ENCODE measurements at regions not wholly inside any gene's neighbourhood (a gene's known extent, or its start where the extent isn't known, plus 50 kb on each side); places are given as distances from the start of the nearest gene placed in this dataset.

DNA sequence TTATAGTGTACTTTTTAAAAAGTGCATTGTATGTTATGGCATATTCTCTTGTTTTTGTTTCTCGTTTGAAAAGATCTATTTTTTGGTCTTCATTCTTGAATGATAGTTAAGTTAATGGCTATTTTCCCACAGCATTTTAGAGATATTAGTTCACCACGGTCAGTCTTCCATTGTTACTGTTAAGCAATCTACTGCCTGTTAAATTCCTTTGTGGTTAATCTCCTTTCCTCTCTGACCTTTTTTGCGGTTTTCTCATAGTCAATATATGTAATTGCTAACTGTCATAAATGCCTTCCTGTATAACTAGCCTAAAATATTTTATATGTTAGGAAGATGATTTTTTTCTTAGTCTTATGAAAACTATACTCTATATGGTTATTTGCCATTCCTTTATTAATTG, 250.8 kb upstream of the FBXL7 start:
- Histone ChIP-seq H3K27ac (ENCODE audit: low read length in 2 of 2) (no peak overlapping the region), H3K4me2 (replicated peaks; ENCODE audit: low read depth, low read length, poor library complexity, severe bottlenecking) (no peak overlapping the region), H3K27me3 (replicated peaks in 1 of 4; ENCODE audit: control extremely low read depth in 1 of 4, control insufficient read depth in 3 of 4, insufficient read depth in 4 of 4, low read length in 3 of 4) (no peaks in the 10 kb centered on the region), H2AFZ (ENCODE audit: insufficient read depth, low read depth, low read length, poor library complexity, severe bottlenecking) (no peak overlapping the region), H3K36me3 (replicated peaks in 1 of 2; ENCODE audit: control extremely low read depth in 1 of 2, control insufficient read depth in 1 of 2, extremely low read depth in 1 of 2, insufficient read depth in 2 of 2, low read length in 1 of 2) (no peaks in the 10 kb centered on the region), H3K9me3 (ENCODE audit: control extremely low read depth in 1 of 3, control insufficient read depth in 2 of 3, insufficient read depth in 1 of 3, low read length in 2 of 3) (peaks cover 0 to 3% (median 0%) of the 10 kb centered on the region in 3 donors), H3K9ac (ENCODE audit: low read length) (no peak overlapping the region), H3K4me3 (ENCODE audit: control extremely low read depth in 1 of 5, extremely low read depth in 1 of 5, insufficient read depth in 1 of 5, low read depth in 2 of 5, low read length in 4 of 5) (no peak overlapping the region), H3K79me2 (ENCODE audit: control insufficient read depth, insufficient read depth, low read length) (no peaks in the 10 kb centered on the region), H4K20me1 (ENCODE audit: control insufficient read depth, insufficient read depth, low read length, poor library complexity, severe bottlenecking) (no peaks in the 10 kb centered on the region), H3K4me1 (ENCODE audit: control insufficient read depth in 2 of 2, insufficient read depth in 2 of 2, low read length in 2 of 2) (no peaks in the 10 kb centered on the region)
- no peaks in the 10 kb centered on the region for H3K27me3 Mint-ChIP-seq
- WGBS (ENCODE audit: insufficient coverage) = no CpG with 5 or more reads among the region's 3 CpGs
- POLR2A ChIA-PET = no interaction called here
- DNase-seq (no peak), ATAC-seq (ENCODE audit: low read depth) (no peak)
- no peaks in the 10 kb centered on the region for H3K4me1 Mint-ChIP-seq
- H3K4me3 Mint-ChIP-seq = no peak overlapping the region
- H3K27ac Mint-ChIP-seq = no peak overlapping the region
- H3K9me3 Mint-ChIP-seq (ENCODE audit: insufficient read depth) = peaks cover 9% of the 10 kb centered on the region
- no peak for TF ChIP-seq EZH2 (IDR thresholded peaks at IDR 0.05; ENCODE audit: borderline replicate concordance, insufficient read depth, low read depth, low read length, poor library complexity, severe bottlenecking)
- TF ChIP-seq, protein P1, sequence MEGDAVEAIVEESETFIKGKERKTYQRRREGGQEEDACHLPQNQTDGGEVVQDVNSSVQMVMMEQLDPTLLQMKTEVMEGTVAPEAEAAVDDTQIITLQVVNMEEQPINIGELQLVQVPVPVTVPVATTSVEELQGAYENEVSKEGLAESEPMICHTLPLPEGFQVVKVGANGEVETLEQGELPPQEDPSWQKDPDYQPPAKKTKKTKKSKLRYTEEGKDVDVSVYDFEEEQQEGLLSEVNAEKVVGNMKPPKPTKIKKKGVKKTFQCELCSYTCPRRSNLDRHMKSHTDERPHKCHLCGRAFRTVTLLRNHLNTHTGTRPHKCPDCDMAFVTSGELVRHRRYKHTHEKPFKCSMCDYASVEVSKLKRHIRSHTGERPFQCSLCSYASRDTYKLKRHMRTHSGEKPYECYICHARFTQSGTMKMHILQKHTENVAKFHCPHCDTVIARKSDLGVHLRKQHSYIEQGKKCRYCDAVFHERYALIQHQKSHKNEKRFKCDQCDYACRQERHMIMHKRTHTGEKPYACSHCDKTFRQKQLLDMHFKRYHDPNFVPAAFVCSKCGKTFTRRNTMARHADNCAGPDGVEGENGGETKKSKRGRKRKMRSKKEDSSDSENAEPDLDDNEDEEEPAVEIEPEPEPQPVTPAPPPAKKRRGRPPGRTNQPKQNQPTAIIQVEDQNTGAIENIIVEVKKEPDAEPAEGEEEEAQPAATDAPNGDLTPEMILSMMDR (IDR thresholded peaks at IDR 0.05) = no peak
- intact Hi-C loops (cut with micrococcal nuclease) = no loop called here
- CTCF ChIA-PET = no interaction called here

DNA sequence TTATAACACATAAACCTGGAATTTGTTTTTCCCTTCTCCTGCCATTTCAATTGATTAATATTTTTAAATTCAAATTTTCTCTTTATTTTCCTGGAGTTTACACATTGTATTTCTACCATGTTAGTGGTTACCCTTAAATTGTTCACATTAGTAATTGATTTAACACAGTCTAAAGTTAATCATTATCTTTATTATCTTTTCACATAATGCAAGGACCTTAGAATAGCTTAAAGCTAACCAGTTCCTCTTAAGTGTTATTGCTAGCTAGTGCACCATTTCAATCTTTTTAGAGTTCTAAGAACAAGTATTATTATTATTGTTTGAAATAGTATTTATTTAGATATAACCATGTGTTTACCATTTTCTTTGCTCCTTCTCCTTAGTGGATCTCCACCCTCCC, 251.2 kb upstream of the FBXL7 start:
- ATAC-seq (ENCODE audit: low read depth) (no peak), DNase-seq (no peak)
- no peaks in the 10 kb centered on the region for H3K79me2 ChIP-seq (ENCODE audit: control insufficient read depth, insufficient read depth, low read length)
- Mint-ChIP-seq H3K27me3 (no peaks in the 10 kb centered on the region), H3K4me3 (no peak overlapping the region), H3K9me3 (ENCODE audit: insufficient read depth) (peaks cover 11% of the 10 kb centered on the region), H3K27ac (no peak overlapping the region), H3K4me1 (no peaks in the 10 kb centered on the region)
- no peaks in the 10 kb centered on the region for H3K4me1 ChIP-seq (ENCODE audit: control insufficient read depth in 2 of 2, insufficient read depth in 2 of 2, low read length in 2 of 2)
- H3K27me3 ChIP-seq (replicated peaks in 1 of 4; ENCODE audit: control extremely low read depth in 1 of 4, control insufficient read depth in 3 of 4, insufficient read depth in 4 of 4, low read length in 3 of 4) = no peaks in the 10 kb centered on the region
- H4K20me1 ChIP-seq (ENCODE audit: control insufficient read depth, insufficient read depth, low read length, poor library complexity, severe bottlenecking) = no peaks in the 10 kb centered on the region
- ChIA-PET CTCF (no interaction called here), POLR2A (no interaction called here)
- no peak for TF ChIP-seq EZH2 (IDR thresholded peaks at IDR 0.05; ENCODE audit: borderline replicate concordance, insufficient read depth, low read depth, low read length, poor library complexity, severe bottlenecking)
- TF ChIP-seq, protein P1 (IDR thresholded peaks at IDR 0.05) = no peak
- H3K9me3 ChIP-seq (ENCODE audit: control extremely low read depth in 1 of 3, control insufficient read depth in 2 of 3, insufficient read depth in 1 of 3, low read length in 2 of 3) = peaks cover 0 to 3% (median 0%) of the 10 kb centered on the region in 3 donors
- intact Hi-C loops (cut with micrococcal nuclease) = no loop called here
- no peak overlapping the region for H3K27ac ChIP-seq (ENCODE audit: low read length in 2 of 2)
- no peak overlapping the region for H2AFZ ChIP-seq (ENCODE audit: insufficient read depth, low read depth, low read length, poor library complexity, severe bottlenecking)
- H3K4me2 ChIP-seq (replicated peaks; ENCODE audit: low read depth, low read length, poor library complexity, severe bottlenecking) = no peak overlapping the region
- no peak overlapping the region for H3K4me3 ChIP-seq (ENCODE audit: control extremely low read depth in 1 of 5, extremely low read depth in 1 of 5, insufficient read depth in 1 of 5, low read depth in 2 of 5, low read length in 4 of 5)
- no peaks in the 10 kb centered on the region for H3K36me3 ChIP-seq (replicated peaks in 1 of 2; ENCODE audit: control extremely low read depth in 1 of 2, control insufficient read depth in 1 of 2, extremely low read depth in 1 of 2, insufficient read depth in 2 of 2, low read length in 1 of 2)
- no peak overlapping the region for H3K9ac ChIP-seq (ENCODE audit: low read length)

Data from B cell (primary cell).